Esophagus muscularis mucosa (tissue), 4 donors: ENCODE measurements at regions not wholly inside any gene's neighbourhood (a gene's known extent, or its start where the extent isn't known, plus 50 kb on each side); places are given as distances from the start of the nearest gene placed in this dataset.

ENCODE experiments used
- DNase-seq: peaks from one replicate; pipeline ENCODE4 v3.0.0-alpha.2; 2017; ENCODE audit errors: extremely low spot score
- H3K27ac ChIP-seq, 4 donors: fragments of 200-600 bp; sonication (generic); replicated peaks in 1 of 4; 1 replicate in 3 of 4; 2 replicates in 1 of 4; pipeline ENCODE4 v1.5.1; 2016 to 2019; ENCODE audit warnings: mild to moderate bottlenecking in 1 of 4
- H3K27me3 ChIP-seq, 4 donors: fragments of 200-600 bp; sonication (generic); one replicate each; pipeline versions ENCODE4 v1.5.1 to v1.6.0; 2016 to 2019
- H3K36me3 ChIP-seq, 4 donors: fragments of 200-600 bp; sonication (generic); one replicate each; pipeline ENCODE4 v1.5.1; 2016 to 2019
- H3K4me1 ChIP-seq, 4 donors: fragments of 200-600 bp; sonication (generic); one replicate each; pipeline ENCODE4 v1.5.1; 2016 to 2019
- H3K4me3 ChIP-seq, 4 donors: fragments of 200-600 bp; sonication (generic); 1 replicate in 2 of 4; 2 replicates in 2 of 4; pipeline ENCODE4 v1.5.1; 2016 to 2019; ENCODE audit warnings: mild to moderate bottlenecking in 4 of 4, moderate library complexity in 1 of 4
- H3K9me3 ChIP-seq, 4 donors: fragments of 200-600 bp; sonication (generic); 1 replicate in 3 of 4; 2 replicates in 1 of 4; pipeline ENCODE4 v1.5.1; 2016 to 2019
- CTCF ChIP-seq, 3 experiments: fragments of 200-600 bp in 2 of 3; fragments of 450-650 bp in 1 of 3; sonication (generic) in 2 of 3; IDR thresholded peaks; one replicate each; pipeline ENCODE4 v1.5.1; 2017 to 2019; ENCODE audit warnings: antibody characterized with exemption in 3 of 3, mild to moderate bottlenecking in 2 of 3, moderate library complexity in 1 of 3
- EP300 ChIP-seq: sonication (generic); formaldehyde crosslinking; IDR thresholded peaks from one replicate; pipeline ENCODE4 v1.6.1; 2017; ENCODE audit warnings: antibody characterized with exemption
- POLR2A ChIP-seq: fragments of 450-650 bp; IDR thresholded peaks from one replicate; pipeline ENCODE4 v1.6.1; 2017; ENCODE audit warnings: antibody characterized with exemption, moderate library complexity, mild to moderate bottlenecking, low read depth
- POLR2AphosphoS5 ChIP-seq, 2 donors: sonication (generic); formaldehyde crosslinking; IDR thresholded peaks; one replicate each; pipeline ENCODE4 v1.6.1; 2017; ENCODE audit warnings: antibody characterized with exemption in 2 of 2
- WGBS: methylation state at CpG from one replicate; pipeline ENCODE4 v1.1.5; 2018; 5-methylcytosine and 5-hydroxymethylcytosine counted together
- intact Hi-C: fragments of 100-400 bp; cut with DNase I; formaldehyde crosslinking; loops from one replicate; pipeline ENCODE4 v1.15.1; 2023

GRCh38 chr3:152097120-152097519, 171.6 kb upstream of the MBNL1 start:
- peak; percentile 16 for TF ChIP-seq EP300
- no peak for TF ChIP-seq POLR2A
- no peak for DNase-seq
- WGBS: 62% methylated on average over 2 of the region's 2 CpGs
- Histone ChIP-seq H3K36me3 (no peaks in the 10 kb centered on the region), H3K27me3 (no peaks in the 10 kb centered on the region), H3K4me3 (no peak overlapping the region), H3K27ac (peak overlapping the region; percentile 18 to 66 (median 62)), H3K9me3 (no peaks in the 10 kb centered on the region), H3K4me1 (peaks cover 0 to 30% (median 13%) of the 10 kb centered on the region in 4 donors)
- intact Hi-C loops: no loop called here

- H3K27ac ChIP-seq: peak overlapping the region in 3 of 4 donors; percentile 60 to 66 (median 64)
These were observed 171.0 kb upstream of the MBNL1 start for GRCh38 chr3:152097770-152098169.

GRCh38 chr3:152100491-152101132, 168.1 kb upstream of the MBNL1 start:
- H3K4me3 ChIP-seq: no peak overlapping the region
- intact Hi-C loops: no loop called here
- H3K4me1 ChIP-seq: peaks cover 0 to 23% (median 11%) of the 10 kb centered on the region in 4 donors
- no peaks in the 10 kb centered on the region for H3K27me3 ChIP-seq
- no peak overlapping the region for H3K27ac ChIP-seq
- no peak for DNase-seq
- TF ChIP-seq EP300 (no peak), CTCF (IDR thresholded peaks at IDR 0.05) (no peak), POLR2A (no peak), POLR2AphosphoS5 (IDR thresholded peaks at IDR 0.05) (no peak)
- H3K36me3 ChIP-seq: no peaks in the 10 kb centered on the region
- 97% methylated on average over 3 of the region's 3 CpGs for WGBS
- no peaks in the 10 kb centered on the region for H3K9me3 ChIP-seq

More at GRCh38 chr3:152097770-152098169, 171.0 kb upstream of the MBNL1 start:
- 93% methylated on average over 3 of the region's 3 CpGs for WGBS
- TF ChIP-seq POLR2AphosphoS5 (IDR thresholded peaks at IDR 0.05) (no peak), EP300 (no peak), POLR2A (no peak), CTCF (IDR thresholded peaks at IDR 0.05) (no peak)
- Histone ChIP-seq H3K4me1 (peaks cover 0 to 30% (median 13%) of the 10 kb centered on the region in 4 donors), H3K36me3 (no peaks in the 10 kb centered on the region), H3K4me3 (no peak overlapping the region), H3K27me3 (no peaks in the 10 kb centered on the region), H3K9me3 (no peaks in the 10 kb centered on the region)
- intact Hi-C loops: no loop called here
- DNase-seq: no peak

- no peak for TF ChIP-seq POLR2AphosphoS5 (IDR thresholded peaks at IDR 0.05)
- TF ChIP-seq CTCF (IDR thresholded peaks at IDR 0.05): no peak
- TF ChIP-seq EP300: no peak
- no peak for TF ChIP-seq POLR2A
- H3K27ac ChIP-seq: no peak overlapping the region
- no peaks in the 10 kb centered on the region for H3K9me3 ChIP-seq
- no peak for DNase-seq
- H3K4me3 ChIP-seq: no peak overlapping the region
- H3K4me1 ChIP-seq: peaks cover 0 to 6% (median 4%) of the 10 kb centered on the region in 4 donors
- H3K27me3 ChIP-seq: no peaks in the 10 kb centered on the region
- intact Hi-C loops: no loop called here
- 85% methylated on average over 7 of the region's 7 CpGs for WGBS
- no peaks in the 10 kb centered on the region for H3K36me3 ChIP-seq
These were observed 166.3 kb upstream of the MBNL1 start for GRCh38 chr3:152102410-152102809.

GRCh38 chr3:152103257-152103656, 165.5 kb upstream of the MBNL1 start:
- H3K36me3 ChIP-seq: no peaks in the 10 kb centered on the region
- TF ChIP-seq POLR2A (no peak), POLR2AphosphoS5 (IDR thresholded peaks at IDR 0.05) (no peak)
- peaks cover 0 to 7% (median 3%) of the 10 kb centered on the region in 4 donors for H3K4me1 ChIP-seq
- H3K4me3 ChIP-seq: no peak overlapping the region
- intact Hi-C loops: no loop called here
- no peaks in the 10 kb centered on the region for H3K27me3 ChIP-seq
- 94% methylated on average over 1 of the region's 1 CpG for WGBS
- no peak for DNase-seq
- no peaks in the 10 kb centered on the region for H3K9me3 ChIP-seq
- no peak overlapping the region for H3K27ac ChIP-seq
